GM20000 (cell line): ENCODE measurements at regions not wholly inside any gene's neighbourhood (a gene's known extent, or its start where the extent isn't known, plus 50 kb on each side); places are given as distances from the start of the nearest gene placed in this dataset.

Experiments
- DNase-seq: peaks from one replicate; pipeline ENCODE4 v3.0.0; 2012; ENCODE audit warnings: low spot score
- TF ChIP-seq, protein P1 (sequence below): IDR thresholded peaks from 2 replicates; pipeline ENCODE4 v1.5.1; 2012; ENCODE audit warnings: mild to moderate bottlenecking, control low read depth; ENCODE audit errors: extremely low read depth, missing control alignments

- DNase-seq, result no peak
- TF ChIP-seq, protein P1, sequence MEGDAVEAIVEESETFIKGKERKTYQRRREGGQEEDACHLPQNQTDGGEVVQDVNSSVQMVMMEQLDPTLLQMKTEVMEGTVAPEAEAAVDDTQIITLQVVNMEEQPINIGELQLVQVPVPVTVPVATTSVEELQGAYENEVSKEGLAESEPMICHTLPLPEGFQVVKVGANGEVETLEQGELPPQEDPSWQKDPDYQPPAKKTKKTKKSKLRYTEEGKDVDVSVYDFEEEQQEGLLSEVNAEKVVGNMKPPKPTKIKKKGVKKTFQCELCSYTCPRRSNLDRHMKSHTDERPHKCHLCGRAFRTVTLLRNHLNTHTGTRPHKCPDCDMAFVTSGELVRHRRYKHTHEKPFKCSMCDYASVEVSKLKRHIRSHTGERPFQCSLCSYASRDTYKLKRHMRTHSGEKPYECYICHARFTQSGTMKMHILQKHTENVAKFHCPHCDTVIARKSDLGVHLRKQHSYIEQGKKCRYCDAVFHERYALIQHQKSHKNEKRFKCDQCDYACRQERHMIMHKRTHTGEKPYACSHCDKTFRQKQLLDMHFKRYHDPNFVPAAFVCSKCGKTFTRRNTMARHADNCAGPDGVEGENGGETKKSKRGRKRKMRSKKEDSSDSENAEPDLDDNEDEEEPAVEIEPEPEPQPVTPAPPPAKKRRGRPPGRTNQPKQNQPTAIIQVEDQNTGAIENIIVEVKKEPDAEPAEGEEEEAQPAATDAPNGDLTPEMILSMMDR, result no peak
These were observed 60.2 kb downstream of the TFAP2C start for GRCh38 chr20:56689318-56689717.

DNA sequence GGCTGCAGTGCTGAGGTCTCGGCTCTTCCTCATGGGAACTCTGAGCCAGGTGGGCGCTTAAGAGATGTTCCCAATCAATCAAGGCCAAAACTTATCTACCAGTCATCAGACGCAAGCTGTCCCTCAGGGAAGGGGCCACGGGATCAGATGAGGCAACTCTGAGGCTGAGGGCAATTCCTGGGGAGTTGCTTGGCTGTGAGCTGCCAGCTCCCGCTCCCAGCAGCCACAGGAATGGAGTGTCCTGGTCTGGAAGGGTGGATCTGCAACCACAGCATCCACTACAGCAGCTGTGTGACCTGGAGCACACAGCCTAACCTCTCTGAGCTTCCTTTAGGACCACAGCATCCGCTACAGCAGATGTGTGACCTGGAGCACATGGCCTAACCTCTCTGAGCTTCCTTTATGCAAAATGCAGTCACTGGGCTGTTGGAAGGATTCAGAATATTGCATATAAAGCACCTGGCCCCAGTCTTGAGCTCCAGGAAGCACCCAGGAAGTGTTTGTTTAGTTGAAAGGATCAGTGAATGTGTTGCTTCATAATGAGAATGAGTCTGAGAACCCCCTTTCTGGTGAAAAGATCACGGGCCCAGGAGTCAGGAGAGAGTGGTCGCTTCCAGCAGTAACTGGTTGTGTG is 60.9 kb downstream of the TFAP2C start:
- TF ChIP-seq, protein P1, result no peak
- no peak for DNase-seq

GRCh38 chr20:56690531-56691175 is 61.5 kb downstream of the TFAP2C start:
- TF ChIP-seq, protein P1, result no peak
- DNase-seq, result no peak

DNA sequence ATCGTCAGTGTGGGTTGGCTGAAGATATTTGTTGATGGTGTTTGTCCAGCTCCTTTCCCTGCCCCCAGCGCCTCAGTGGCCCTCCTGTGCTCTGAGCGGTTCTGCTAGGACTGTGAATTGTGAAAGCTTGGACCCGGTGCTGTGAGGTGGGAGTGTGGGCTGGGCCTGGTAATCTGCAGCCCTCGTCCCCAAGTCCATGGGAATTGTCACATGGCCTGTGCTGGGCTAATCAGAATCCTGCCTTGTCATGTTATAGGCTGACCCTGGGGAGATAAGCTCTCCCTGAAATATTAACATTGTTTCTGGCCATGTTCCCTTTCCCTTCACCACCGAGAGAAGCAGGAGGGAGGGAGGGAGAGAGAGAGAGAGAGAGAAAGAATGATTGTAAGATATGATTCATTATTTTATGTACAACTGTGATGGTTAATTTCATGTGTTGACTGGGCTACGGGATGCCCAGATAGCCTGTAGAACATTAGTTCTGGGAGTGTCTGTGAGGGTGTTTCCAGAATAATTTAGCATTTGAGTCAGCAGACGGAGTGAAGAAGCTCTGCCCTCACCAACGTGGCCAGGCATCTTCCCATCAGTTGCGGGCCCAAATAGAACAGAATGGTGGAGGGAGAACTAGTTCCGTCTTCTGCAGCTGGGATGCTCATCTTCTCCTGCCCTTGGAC is 62.4 kb downstream of the TFAP2C start:
- TF ChIP-seq, protein P1, result no peak
- DNase-seq, result no peak

DNA sequence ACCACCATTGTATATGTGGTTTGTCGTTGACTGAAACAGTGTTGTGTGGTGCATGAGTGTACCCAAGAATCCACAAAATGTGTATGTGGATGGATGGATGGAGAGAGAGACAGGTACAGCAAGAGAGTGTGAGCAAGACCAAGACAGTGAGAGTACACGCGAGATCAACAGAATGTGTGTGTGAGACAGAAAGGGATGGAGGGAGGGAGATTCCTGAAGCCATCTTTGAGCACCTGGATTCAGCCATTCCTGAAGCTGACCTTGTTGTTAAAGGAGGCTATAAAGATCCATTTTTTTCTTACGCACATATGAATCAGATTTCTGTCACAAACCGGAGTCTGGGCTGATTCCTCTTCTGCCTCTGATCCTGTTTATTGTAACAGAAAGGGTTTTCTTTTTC is 64.1 kb downstream of the TFAP2C start:
- TF ChIP-seq, protein P1, result no peak
- DNase-seq, result no peak

DNA sequence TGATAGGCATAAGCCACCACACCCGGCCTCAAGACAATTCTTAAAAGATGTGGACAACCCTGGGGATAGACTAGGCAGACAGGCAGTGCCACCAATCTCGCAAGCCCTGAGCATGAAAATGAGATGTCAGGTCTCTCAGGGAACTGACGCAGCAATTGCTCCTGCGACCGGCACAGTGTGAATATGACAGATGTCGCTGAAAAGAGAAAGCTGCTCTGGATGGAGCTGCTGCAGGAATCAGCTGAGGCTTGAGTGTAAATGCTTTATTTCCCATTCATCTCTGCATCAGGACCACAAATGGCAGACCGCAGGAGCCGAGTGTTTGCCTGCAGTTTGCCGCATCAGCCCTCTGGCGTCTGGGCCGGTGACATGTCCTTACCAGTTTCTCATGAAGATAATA is 68.4 kb downstream of the TFAP2C start:
- TF ChIP-seq, protein P1, result no peak
- DNase-seq, result no peak

- TF ChIP-seq, protein P1, result no peak
- no peak for DNase-seq
These were observed 69.2 kb downstream of the TFAP2C start for GRCh38 chr20:56698297-56698696.
